Breast epithelium (tissue), 4 donors: ENCODE measurements at regions not wholly inside any gene's neighbourhood (a gene's known extent, or its start where the extent isn't known, plus 50 kb on each side); places are given as distances from the start of the nearest gene placed in this dataset.

ENCODE experiments used
- DNase-seq, 2 donors: peaks; one replicate each; pipeline ENCODE4 v3.0.0-alpha.2; 2019; ENCODE audit warnings: low spot score in 2 of 2
- H3K27ac ChIP-seq, 2 donors: fragments of 200-600 bp; sonication (generic) in 1 of 2; one replicate each; pipeline ENCODE4 v1.5.1; 2016 to 2019; ENCODE audit warnings: mild to moderate bottlenecking in 1 of 2
- H3K27me3 ChIP-seq, 2 donors: fragments of 200-600 bp; sonication (generic) in 1 of 2; one replicate each; pipeline versions ENCODE4 v1.5.1 to v1.6.0; 2017 to 2019; ENCODE audit warnings: control low read depth in 1 of 2, mild to moderate bottlenecking in 1 of 2
- H3K36me3 ChIP-seq: fragments of 200-600 bp; one replicate; pipeline ENCODE4 v1.5.1; 2019
- H3K4me1 ChIP-seq, 2 donors: fragments of 200-600 bp; sonication (generic); one replicate each; pipeline ENCODE4 v1.5.1; 2016 to 2019; ENCODE audit warnings: control low read depth in 1 of 2
- H3K4me3 ChIP-seq, 3 donors: fragments of 200-600 bp; sonication (generic); 1 replicate in 2 of 3; 2 replicates in 1 of 3; pipeline ENCODE4 v1.5.1; 2016 to 2019; ENCODE audit warnings: mild to moderate bottlenecking in 3 of 3, moderate library complexity in 2 of 3
- H3K9me3 ChIP-seq, 2 donors: fragments of 200-600 bp; sonication (generic) in 1 of 2; one replicate each; pipeline ENCODE4 v1.5.1; 2016 to 2019; ENCODE audit warnings: control low read depth in 1 of 2
- POLR2A ChIP-seq: fragments of 450-650 bp; IDR thresholded peaks from one replicate; pipeline ENCODE4 v1.6.1; 2016; ENCODE audit warnings: antibody characterized with exemption, mild to moderate bottlenecking, moderate library complexity
- POLR2AphosphoS5 ChIP-seq, 3 donors: sonication (generic); formaldehyde crosslinking; IDR thresholded peaks; one replicate each; pipeline ENCODE4 v1.6.1; 2017; ENCODE audit warnings: antibody characterized with exemption in 3 of 3
- intact Hi-C: fragments of 100-400 bp; cut with DNase I; formaldehyde crosslinking; loops from one replicate; pipeline ENCODE4 v1.15.1; 2023; ENCODE audit warnings: low total_unique reads
- TF ChIP-seq, protein P1 (sequence below), 3 donors: fragments of 450-650 bp; IDR thresholded peaks; one replicate each; pipeline ENCODE4 v1.5.1; 2016 to 2017; ENCODE audit warnings: antibody characterized with exemption in 3 of 3, mild to moderate bottlenecking in 3 of 3, moderate library complexity in 3 of 3

DNA sequence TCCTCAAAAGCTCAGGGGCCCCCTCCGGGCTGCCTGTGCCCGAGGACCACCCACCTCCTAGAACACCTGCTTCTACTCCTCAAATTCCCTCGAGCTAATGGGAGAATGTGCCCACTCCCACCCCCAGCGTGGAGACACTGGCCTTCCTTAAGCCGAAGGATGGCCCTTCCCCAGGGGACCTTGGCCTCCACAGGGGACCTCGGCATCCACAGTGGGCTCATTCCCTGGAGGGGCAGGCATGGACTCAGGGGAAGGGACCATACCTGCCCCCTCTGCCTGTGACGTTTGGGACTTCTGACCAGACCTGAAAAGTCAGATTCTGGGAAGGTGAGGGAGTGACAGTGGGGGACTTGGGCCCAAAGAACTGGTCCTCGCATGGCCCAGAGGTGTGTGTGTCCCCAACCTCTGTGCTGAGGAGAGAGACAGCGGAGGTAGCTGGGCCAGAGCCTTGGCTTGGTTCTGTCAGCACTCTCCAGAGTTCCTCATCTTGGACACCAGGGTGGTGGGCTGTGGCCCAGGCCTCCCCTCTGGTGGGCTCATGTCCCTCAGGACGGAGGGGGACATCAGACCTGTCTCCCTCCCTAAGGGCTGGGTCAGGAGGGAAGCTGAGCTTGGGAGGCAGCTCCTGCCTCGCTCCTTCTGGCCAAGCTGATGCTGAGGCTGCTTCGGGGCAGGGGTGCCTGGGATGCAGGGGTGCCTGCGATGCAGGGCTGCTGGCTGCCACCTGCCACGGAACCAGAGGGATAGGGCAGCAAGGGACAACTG is 240.4 kb downstream of the HAUS1 start:
- Histone ChIP-seq H3K36me3 (no peaks in the 10 kb centered on the region), H3K9me3 (no peaks in the 10 kb centered on the region), H3K4me1 (no peaks in the 10 kb centered on the region), H3K4me3 (no peak overlapping the region), H3K27me3 (no peaks in the 10 kb centered on the region), H3K27ac (no peak overlapping the region)
- intact Hi-C loops = no loop called here
- TF ChIP-seq POLR2A = no peak
- TF ChIP-seq POLR2AphosphoS5 (IDR thresholded peaks at IDR 0.05) = no peak
- TF ChIP-seq, protein P1, sequence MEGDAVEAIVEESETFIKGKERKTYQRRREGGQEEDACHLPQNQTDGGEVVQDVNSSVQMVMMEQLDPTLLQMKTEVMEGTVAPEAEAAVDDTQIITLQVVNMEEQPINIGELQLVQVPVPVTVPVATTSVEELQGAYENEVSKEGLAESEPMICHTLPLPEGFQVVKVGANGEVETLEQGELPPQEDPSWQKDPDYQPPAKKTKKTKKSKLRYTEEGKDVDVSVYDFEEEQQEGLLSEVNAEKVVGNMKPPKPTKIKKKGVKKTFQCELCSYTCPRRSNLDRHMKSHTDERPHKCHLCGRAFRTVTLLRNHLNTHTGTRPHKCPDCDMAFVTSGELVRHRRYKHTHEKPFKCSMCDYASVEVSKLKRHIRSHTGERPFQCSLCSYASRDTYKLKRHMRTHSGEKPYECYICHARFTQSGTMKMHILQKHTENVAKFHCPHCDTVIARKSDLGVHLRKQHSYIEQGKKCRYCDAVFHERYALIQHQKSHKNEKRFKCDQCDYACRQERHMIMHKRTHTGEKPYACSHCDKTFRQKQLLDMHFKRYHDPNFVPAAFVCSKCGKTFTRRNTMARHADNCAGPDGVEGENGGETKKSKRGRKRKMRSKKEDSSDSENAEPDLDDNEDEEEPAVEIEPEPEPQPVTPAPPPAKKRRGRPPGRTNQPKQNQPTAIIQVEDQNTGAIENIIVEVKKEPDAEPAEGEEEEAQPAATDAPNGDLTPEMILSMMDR (IDR thresholded peaks at IDR 0.05) = no peak
- no peak for DNase-seq

DNA sequence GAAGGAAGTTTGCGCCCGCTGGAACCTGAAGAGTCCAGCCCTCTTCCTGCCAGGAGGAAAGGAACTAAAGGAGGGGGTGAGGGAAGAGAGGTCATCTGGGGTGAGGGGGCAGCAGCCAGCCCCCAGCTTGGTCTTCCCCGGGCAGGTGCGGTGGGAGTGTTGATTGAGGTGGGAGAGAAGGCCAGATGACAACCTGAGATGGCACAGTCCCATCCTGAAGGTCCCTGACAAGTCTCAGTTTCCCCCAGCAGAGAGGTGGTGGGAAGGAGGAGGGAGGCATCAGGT is 240.9 kb downstream of the HAUS1 start:
- H3K9me3 ChIP-seq = no peaks in the 10 kb centered on the region
- no peaks in the 10 kb centered on the region for H3K4me1 ChIP-seq
- H3K27ac ChIP-seq = no peak overlapping the region
- intact Hi-C loops = no loop called here
- H3K36me3 ChIP-seq = no peaks in the 10 kb centered on the region
- no peak for DNase-seq
- no peak overlapping the region for H3K4me3 ChIP-seq
- H3K27me3 ChIP-seq = no peaks in the 10 kb centered on the region
- TF ChIP-seq POLR2A = no peak
- TF ChIP-seq, protein P1 (IDR thresholded peaks at IDR 0.05) = no peak
- no peak for TF ChIP-seq POLR2AphosphoS5 (IDR thresholded peaks at IDR 0.05)

DNA sequence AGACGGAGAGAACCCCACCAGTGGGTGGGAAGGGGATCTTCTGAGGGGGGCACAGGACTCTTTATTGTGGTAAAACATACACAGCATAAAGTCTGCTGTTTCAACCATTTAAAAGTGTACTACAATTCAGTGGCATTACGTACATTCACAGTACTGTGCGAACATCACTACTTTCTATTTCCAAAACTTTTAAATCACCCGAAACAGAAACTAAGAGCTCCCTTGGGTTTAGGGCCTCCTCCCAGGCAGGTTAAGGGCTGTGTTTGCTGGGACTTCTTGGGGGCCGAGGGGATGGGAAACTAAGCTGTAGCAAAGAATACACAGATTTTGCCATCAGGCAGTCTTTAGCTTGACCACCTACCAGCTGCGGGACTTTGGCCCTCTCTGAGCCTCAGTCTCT is 242.0 kb downstream of the HAUS1 start:
- Histone ChIP-seq H3K36me3 (no peaks in the 10 kb centered on the region), H3K4me1 (no peaks in the 10 kb centered on the region), H3K27ac (no peak overlapping the region), H3K27me3 (no peaks in the 10 kb centered on the region), H3K9me3 (no peaks in the 10 kb centered on the region), H3K4me3 (no peak overlapping the region)
- TF ChIP-seq, protein P1 (IDR thresholded peaks at IDR 0.05) = no peak
- TF ChIP-seq POLR2AphosphoS5 (IDR thresholded peaks at IDR 0.05) (no peak), POLR2A (no peak)
- no peak for DNase-seq
- intact Hi-C loops = no loop called here

DNA sequence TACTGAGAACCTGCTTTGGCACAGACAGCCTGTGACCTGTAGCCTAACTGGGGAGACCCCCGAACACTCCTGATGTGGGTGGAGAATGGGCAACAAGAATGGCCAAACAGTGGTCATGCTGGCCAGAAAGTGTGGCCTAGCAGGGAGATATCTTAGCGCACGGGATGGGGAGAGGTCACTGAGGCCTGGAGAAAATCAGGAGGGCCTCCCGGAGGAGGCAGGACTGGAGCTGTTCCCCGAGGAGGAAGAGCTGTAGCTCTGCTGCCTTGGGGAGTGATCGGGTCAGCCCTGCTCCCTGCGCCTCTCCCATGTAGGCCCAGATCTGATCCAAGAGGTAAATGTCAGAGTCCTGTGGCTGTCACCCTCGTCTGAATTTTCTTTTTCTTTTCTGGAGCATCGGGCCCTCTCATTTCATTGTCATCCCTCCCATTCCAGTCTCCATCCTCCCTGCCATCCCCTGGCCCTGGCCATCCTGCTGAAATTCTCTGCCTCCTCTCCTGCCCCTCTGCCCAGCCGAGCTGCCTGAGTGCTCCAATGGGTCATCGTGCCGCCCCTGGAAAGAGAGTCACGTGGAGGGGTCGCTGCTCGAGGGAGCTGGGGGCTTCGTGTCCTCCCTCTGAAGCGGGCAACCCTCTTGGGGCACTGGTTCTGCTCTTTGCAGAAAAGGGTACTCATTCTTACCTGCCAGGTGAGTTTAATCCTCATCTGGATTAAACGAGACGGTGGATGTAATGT is 242.9 kb downstream of the HAUS1 start:
- Histone ChIP-seq H3K36me3 (no peaks in the 10 kb centered on the region), H3K27me3 (no peaks in the 10 kb centered on the region), H3K4me3 (no peak overlapping the region), H3K4me1 (no peaks in the 10 kb centered on the region), H3K27ac (no peak overlapping the region), H3K9me3 (no peaks in the 10 kb centered on the region)
- intact Hi-C loops = no loop called here
- TF ChIP-seq, protein P1 (IDR thresholded peaks at IDR 0.05) = no peak
- no peak for TF ChIP-seq POLR2A
- TF ChIP-seq POLR2AphosphoS5 (IDR thresholded peaks at IDR 0.05) = no peak
- DNase-seq = no peak

DNA sequence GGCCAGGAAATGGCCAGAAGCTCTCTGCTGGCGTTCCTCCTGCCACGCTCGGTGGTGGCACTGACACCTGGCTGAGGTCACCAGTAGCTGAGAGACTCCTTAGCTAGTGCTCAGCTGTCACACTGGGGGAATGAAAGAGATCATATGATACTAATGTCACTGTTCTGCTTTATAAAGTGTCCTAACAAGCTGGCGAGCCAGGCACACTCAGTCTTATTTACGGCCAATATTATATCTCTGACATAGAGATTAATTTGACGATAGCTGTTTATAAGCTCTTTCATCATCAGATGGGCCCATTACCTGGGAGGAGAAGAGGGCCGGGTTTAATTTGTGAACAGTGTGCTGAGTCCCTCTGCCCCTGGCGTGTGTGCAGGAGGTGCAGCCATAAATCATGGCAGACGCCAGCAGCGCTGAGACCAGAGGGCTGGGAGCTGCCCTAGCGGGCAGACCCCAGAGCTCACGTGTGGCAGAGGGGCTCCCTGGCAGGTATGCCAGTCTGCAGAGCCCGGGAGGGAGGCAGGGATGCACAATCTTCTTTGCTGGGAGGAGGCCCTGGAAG is 246.5 kb downstream of the HAUS1 start:
- H3K36me3 ChIP-seq = no peaks in the 10 kb centered on the region
- intact Hi-C loops = no loop called here
- H3K4me3 ChIP-seq = no peak overlapping the region
- TF ChIP-seq POLR2AphosphoS5 (IDR thresholded peaks at IDR 0.05) (no peak), POLR2A (no peak)
- TF ChIP-seq, protein P1 (IDR thresholded peaks at IDR 0.05) = no peak
- H3K27me3 ChIP-seq = no peaks in the 10 kb centered on the region
- no peak overlapping the region for H3K27ac ChIP-seq
- H3K4me1 ChIP-seq = no peaks in the 10 kb centered on the region
- no peak for DNase-seq
- H3K9me3 ChIP-seq = no peaks in the 10 kb centered on the region
